HepG2 (cell line): ENCODE measurements at regions not wholly inside any gene's neighbourhood (a gene's known extent, or its start where the extent isn't known, plus 50 kb on each side); places are given as distances from the start of the nearest gene placed in this dataset.

Experiments
- ATAC-seq: fragments of 200-7000 bp; cut with Tn5 transposase; 3 replicates; pipeline ENCODE4 v1.9.1; 2020; ENCODE audit warnings: mild to moderate bottlenecking, moderate library complexity
- BruUV-seq: library from RNA; stranded (reverse); fragments of 400-500 nt; replicated peaks from 2 replicates; lab custom pipeline; 2021; lab: Mats Ljungman, UMichigan
- CTCF ChIA-PET: fragments of 300-600 bp; formaldehyde crosslinking; extraction: SDS; loops from one replicate; lab custom pipeline; 2021; ENCODE audit warnings: low total read pairs, inconsistent platforms, low intra/inter-chr PET ratio; lab: Yijun Ruan, JAX
- POLR2A ChIA-PET: fragments of 350-600 bp; sonication (Branson Sonifier 250); formaldehyde crosslinking; loops from one replicate; lab custom pipeline; 2020; ENCODE audit warnings: antibody characterized with exemption, inconsistent platforms; lab: Yijun Ruan, JAX
- DNase-seq: peaks from one replicate; pipeline ENCODE4 v3.0.0-alpha.2; 2015; ENCODE audit warnings: low spot score
- FAIRE-seq: peaks from 3 replicates; lab custom pipeline; 2011; peaks lifted over from hg19 to GRCh38; lab: Jason Lieb, UNC
- H2AFZ ChIP-seq: one replicate; pipeline ENCODE4 v1.6.1; 2011; ENCODE audit warnings: low read length, inconsistent platforms
- H3K27ac ChIP-seq: fragments of 300-600 bp; 3 replicates; pipeline ENCODE4 v1.8.0; 2011; ENCODE audit warnings: mixed run types, mild to moderate bottlenecking, mixed read lengths, low read length, inconsistent platforms; ENCODE audit not compliant: insufficient read depth; ENCODE audit errors: extremely low read length
- H3K27me3 ChIP-seq, 2 experiments: fragments of 200-600 bp in 1 of 2; 2 replicates in 1 of 2; 3 replicates in 1 of 2; pipeline versions ENCODE4 v1.6.0 to v1.8.0; 2011; ENCODE audit warnings: low read length in 2 of 2, mild to moderate bottlenecking in 2 of 2, moderate library complexity in 2 of 2, inconsistent platforms in 1 of 2; ENCODE audit not compliant: insufficient read depth in 2 of 2, control insufficient read depth in 1 of 2
- H3K36me3 ChIP-seq, 2 experiments: fragments of 200-600 bp in 1 of 2; replicated peaks in 1 of 2; 2 replicates in 1 of 2; 3 replicates in 1 of 2; pipeline versions ENCODE4 v1.5.1 to v1.8.0; 2011; ENCODE audit warnings: low read length in 2 of 2, inconsistent platforms in 1 of 2; ENCODE audit not compliant: insufficient read depth in 2 of 2, control insufficient read depth in 1 of 2
- H3K4me1 ChIP-seq: 2 replicates; pipeline ENCODE4 v1.5.1; 2012; ENCODE audit warnings: low read length, inconsistent platforms; ENCODE audit not compliant: insufficient read depth
- H3K4me2 ChIP-seq: 2 replicates; pipeline ENCODE4 v1.6.0; 2011; ENCODE audit warnings: low read depth, low read length, inconsistent platforms
- H3K4me3 ChIP-seq, 3 experiments: fragments of 200-600 bp in 1 of 3; sonication (generic), shearing (Covaris generic) in 1 of 3; replicated peaks in 1 of 3; 2 replicates each; pipeline ENCODE4 v1.5.1; 2011 to 2016; ENCODE audit warnings: low read length in 3 of 3, inconsistent platforms in 2 of 3, low read depth in 2 of 3, mild to moderate bottlenecking in 2 of 3, control low read depth in 1 of 3, mixed read lengths in 1 of 3; ENCODE audit not compliant: insufficient read depth in 1 of 3
- H3K79me2 ChIP-seq: one replicate; pipeline ENCODE4 v1.6.1; 2011; ENCODE audit warnings: low read length, inconsistent platforms; ENCODE audit not compliant: insufficient read depth
- H3K9ac ChIP-seq: 2 replicates; pipeline ENCODE4 v1.6.0; 2011; ENCODE audit warnings: mild to moderate bottlenecking, low read depth, low read length, inconsistent platforms; ENCODE audit not compliant: insufficient read depth
- H3K9me3 ChIP-seq: 2 replicates; pipeline ENCODE4 v1.5.1; 2012; ENCODE audit warnings: mild to moderate bottlenecking, low read length
- H4K20me1 ChIP-seq: 2 replicates; pipeline ENCODE4 v1.6.0; 2011; ENCODE audit warnings: inconsistent platforms, mild to moderate bottlenecking, low read length, moderate library complexity; ENCODE audit not compliant: insufficient read depth
- CTCF ChIP-seq: sonication (generic); formaldehyde crosslinking; IDR thresholded peaks from 2 replicates; pipeline ENCODE4 v1.5.0; 2020; ENCODE audit warnings: mild to moderate bottlenecking, missing genetic modification reagents, moderate library complexity
- MAFK ChIP-seq, 2 experiments: IDR thresholded peaks in 1 of 2; conservative IDR thresholded peaks in 1 of 2; 2 replicates each; pipeline ENCODE4 v1.6.1; 2011; ENCODE audit warnings: improper control_type of control experiment in 2 of 2, low read length in 2 of 2
- NFATC3 ChIP-seq: sonication (generic); formaldehyde crosslinking; IDR thresholded peaks from 2 replicates; pipeline ENCODE4 v1.5.1; 2020; ENCODE audit warnings: mild to moderate bottlenecking, missing genetic modification reagents
- PTBP1 ChIP-seq: fragments of 200-400 bp; formaldehyde crosslinking; IDR thresholded peaks from 2 replicates; pipeline ENCODE4 v1.6.1; 2018; ENCODE audit warnings: low read length, low read depth; ENCODE audit not compliant: poor library complexity, severe bottlenecking
- STAT5B ChIP-seq: sonication (generic); formaldehyde crosslinking; IDR thresholded peaks from 2 replicates; pipeline ENCODE4 v1.4.0; 2020; ENCODE audit warnings: missing genetic modification reagents
- ZBTB26 ChIP-seq: IDR thresholded peaks from 2 replicates; pipeline ENCODE4 v1.6.1; 2016; ENCODE audit warnings: missing compliant biosample characterization, missing genetic modification reagents, borderline replicate concordance
- ZFAT ChIP-seq: sonication (generic); formaldehyde crosslinking; conservative IDR thresholded peaks from 2 replicates; pipeline ENCODE4 v1.8.1; 2023; ENCODE audit warnings: missing genetic modification reagents, inconsistent platforms
- ZFP37 ChIP-seq: sonication (generic); formaldehyde crosslinking; IDR thresholded peaks from 2 replicates; pipeline ENCODE4 v1.4.0; 2020; ENCODE audit warnings: missing genetic modification reagents, borderline replicate concordance
- ZHX2 ChIP-seq, 2 experiments: sonication (generic) in 1 of 2; formaldehyde crosslinking in 1 of 2; IDR thresholded peaks; 2 replicates each; pipeline versions ENCODE4 v1.6.1 to v1.9.0; 2014 to 2022; ENCODE audit warnings: antibody characterized with exemption in 1 of 2, borderline replicate concordance in 1 of 2, inconsistent platforms in 1 of 2, low read depth in 1 of 2, missing genetic modification reagents in 1 of 2
- ZNF256 ChIP-seq: sonication (generic); formaldehyde crosslinking; conservative IDR thresholded peaks from 2 replicates; pipeline ENCODE4 v1.4.0; 2020; ENCODE audit warnings: missing genetic modification reagents
- ZNF264 ChIP-seq: sonication (generic); formaldehyde crosslinking; IDR thresholded peaks from 2 replicates; pipeline ENCODE4 v1.4.0; 2020; ENCODE audit warnings: missing genetic modification reagents
- ZNF34 ChIP-seq: sonication (generic); formaldehyde crosslinking; IDR thresholded peaks from 2 replicates; pipeline ENCODE4 v1.4.0; 2020; ENCODE audit warnings: mild to moderate bottlenecking, missing genetic modification reagents, borderline replicate concordance
- ZNF451 ChIP-seq: sonication (generic); formaldehyde crosslinking; IDR thresholded peaks from 2 replicates; pipeline ENCODE4 v1.5.0; 2020; ENCODE audit warnings: mild to moderate bottlenecking, missing genetic modification reagents
- ZNF513 ChIP-seq: sonication (generic); formaldehyde crosslinking; conservative IDR thresholded peaks from 2 replicates; pipeline ENCODE4 v1.5.0; 2020; ENCODE audit warnings: missing genetic modification reagents
- ZNF543 ChIP-seq: sonication (generic); formaldehyde crosslinking; IDR thresholded peaks from 2 replicates; pipeline ENCODE4 v1.4.0; 2020; ENCODE audit warnings: mild to moderate bottlenecking, missing genetic modification reagents
- ZNF7 ChIP-seq: IDR thresholded peaks from 2 replicates; pipeline ENCODE4 v1.6.1; 2016; ENCODE audit warnings: missing biosample characterization, missing genetic modification reagents
- in situ Hi-C: cut with HindIII; loops from 2 replicates; pipeline ENCODE4 v1.10.0; 2017; ENCODE audit warnings: low pct_unique_long_range_greater_than_20kb; ENCODE audit not compliant: extremely low pct_ligation_motif_present
- intact Hi-C: fragments of 100-400 bp; cut with micrococcal nuclease; formaldehyde crosslinking; loops from one replicate; pipeline ENCODE4 v1.10.0; 2022; ENCODE audit not compliant: unreplicated experiment

GRCh38 chr16:62475573-62475972 is 439.3 kb upstream of the CDH8 start:
- Histone ChIP-seq H2AFZ (no peak overlapping the region), H3K4me2 (no peak overlapping the region), H3K27me3 (no peaks in the 10 kb centered on the region), H3K36me3 (no peaks in the 10 kb centered on the region), H3K27ac (no peak overlapping the region), H3K4me1 (no peaks in the 10 kb centered on the region), H4K20me1 (no peaks in the 10 kb centered on the region), H3K9ac (no peak overlapping the region), H3K4me3 (no peak overlapping the region), H3K9me3 (peaks cover 100% of the 10 kb centered on the region), H3K79me2 (no peaks in the 10 kb centered on the region)
- ChIA-PET CTCF (no interaction called here), POLR2A (no interaction called here)
- BruUV-seq: no TSS peak
- DNase-seq (no peak), ATAC-seq (no peak), FAIRE-seq (no peak)
- in situ Hi-C loops: no loop called here
- intact Hi-C loops: no loop called here
- no peak for TF ChIP-seq ZNF264 (CRISPR knock-in tag)
- TF ChIP-seq ZHX2 (IDR thresholded peaks at IDR 0.05; ENCODE audit: low read depth): no peak
- TF ChIP-seq ZHX2 (CRISPR knock-in tag; IDR thresholded peaks at IDR 0.05; ENCODE audit: borderline replicate concordance): no peak
- TF ChIP-seq ZNF543: no peak
- TF ChIP-seq MAFK (conservative IDR thresholded peaks at IDR 0.05 in 1 of 2, IDR thresholded peaks at IDR 0.05 in 1 of 2; ENCODE audit: low read length in 2 of 2): no peak
- TF ChIP-seq ZBTB26 (CRISPR knock-in tag): no peak
- no peak for TF ChIP-seq ZNF513 (CRISPR knock-in tag)
- no peak for TF ChIP-seq ZNF451
- TF ChIP-seq ZNF7 (CRISPR knock-in tag): no peak
- TF ChIP-seq PTBP1: no peak
- TF ChIP-seq CTCF (CRISPR knock-in tag): no peak
- no peak for TF ChIP-seq ZFP37 (CRISPR knock-in tag)
- TF ChIP-seq STAT5B: no peak
- TF ChIP-seq ZNF256 (CRISPR knock-in tag): no peak
- no peak for TF ChIP-seq ZNF34 (CRISPR knock-in tag)
- TF ChIP-seq NFATC3 (CRISPR knock-in tag): no peak
- no peak for TF ChIP-seq ZFAT
